Heart right ventricle (tissue), 16 donors: ENCODE measurements at regions not wholly inside any gene's neighbourhood (a gene's known extent, or its start where the extent isn't known, plus 50 kb on each side); places are given as distances from the start of the nearest gene placed in this dataset.
"Not testable (repeated sequence)": the region's sequence is repeated elsewhere in the genome, so short reads cannot be mapped to it uniquely, and the experiment has no call there.

Experiments used
- ATAC-seq, 8 donors: fragments of 200-7000 bp; cut with Tn5 transposase; one replicate each; pipeline ENCODE4 v1.9.1; 2020; ENCODE audit warnings: mild to moderate bottlenecking in 8 of 8, moderate library complexity in 8 of 8, moderate number of reproducible peaks in 1 of 8
- DNase-seq, 2 donors: peaks; one replicate each; pipeline ENCODE4 v3.0.0-alpha.2; 2020
- H3K27ac ChIP-seq, 10 donors: fragments of 200-600 bp; sonication (generic) in 2 of 10; one replicate each; pipeline versions ENCODE4 v1.5.0 to v1.8.0; 2020 to 2022; ENCODE audit warnings: mild to moderate bottlenecking in 3 of 10
- H3K27me3 ChIP-seq, 7 donors: fragments of 200-600 bp; one replicate each; pipeline ENCODE4 v1.8.0; 2021 to 2022; ENCODE audit warnings: mild to moderate bottlenecking in 2 of 7
- H3K36me3 ChIP-seq, 9 donors: fragments of 200-600 bp; sonication (generic) in 1 of 9; one replicate each; pipeline versions ENCODE4 v1.5.0 to v1.8.0; 2020 to 2022; ENCODE audit warnings: mild to moderate bottlenecking in 2 of 9
- H3K4me1 ChIP-seq, 9 donors: fragments of 200-600 bp; sonication (generic) in 1 of 9; one replicate each; pipeline versions ENCODE4 v1.5.0 to v1.8.0; 2020 to 2022; ENCODE audit warnings: mild to moderate bottlenecking in 4 of 9
- H3K4me3 ChIP-seq, 10 donors: fragments of 200-600 bp; sonication (generic) in 2 of 10; one replicate each; pipeline versions ENCODE4 v1.5.0 to v1.8.0; 2020 to 2022; ENCODE audit warnings: mild to moderate bottlenecking in 7 of 10, moderate library complexity in 2 of 10
- H3K9me3 ChIP-seq, 11 donors: fragments of 200-600 bp in 10 of 11; sonication (generic) in 2 of 11; one replicate each; pipeline versions ENCODE4 v1.5.0 to v1.8.0; 2013 to 2022; ENCODE audit warnings: mild to moderate bottlenecking in 2 of 11, control low read depth in 1 of 11, moderate library complexity in 1 of 11
- WGBS, 2 donors: extraction: QIAGEN DNeasy Blood & Tissue Kit; methylation state at CpG; one replicate each; pipeline ENCODE4 v1.1.7; 2013; ENCODE audit warnings: inconsistent platforms in 1 of 2; 5-methylcytosine and 5-hydroxymethylcytosine counted together
- intact Hi-C, 10 donors: fragments of 100-400 bp; cut with DNase I; formaldehyde crosslinking; loops; one replicate each; pipeline versions ENCODE4 v1.11.1 to v1.14.2; 2022
- TF ChIP-seq, protein P1 (sequence below), 9 donors: fragments of 200-600 bp; sonication (generic) in 2 of 9; IDR thresholded peaks; one replicate each; pipeline versions ENCODE4 v1.5.0 to v1.8.0; 2021 to 2022; ENCODE audit warnings: antibody characterized with exemption in 9 of 9, mild to moderate bottlenecking in 5 of 9, moderate library complexity in 1 of 9
- donor health status: Arrhythmogenic right ventricular cardiomyopathy.
- donor health status: ischemic (EF 13 %, LVEDD 7.1; RV severe dilation, severe dysfunction).
- donor health status: healthy with polysubstance abuse.
- donor health status: DM: no; HTN: yes; CAD: no.
- donor health status: DM: no; HTN: no; CAD: no.
- donor health status: ischemic (EF 25% LVEDD 6.9; RV normal size, moderate dysfunction).
- donor health status: ischemic (EF 25% LVEDD 5.7; RV mildly dilated, moderate dysfunction).
- donor health status: healthy.
- donor health status: DM: yes; HTN: yes; CAD: no.
- donor health status: Ischemic cardiomyopathy.
- donor health status: ischemic (EF 35%, LVEDD 5.7; RV mildly dilated, moderate dysfunction).
- donor health status: nonischemic (EF 11% LVEDD 7.7; RV severe dilation, severe dysfunction).
- donor health status: DM: yes; HTN: yes; CAD: no.
- donor health status: PGD.
- donor health status: ischemic (EF 29% LVEDD 5.4; RV normal size, mild dysfunction).
- donor health status: nonischemic (EF 23%, LVEDD 6.1; RV moderate dilation, normal function).

DNA sequence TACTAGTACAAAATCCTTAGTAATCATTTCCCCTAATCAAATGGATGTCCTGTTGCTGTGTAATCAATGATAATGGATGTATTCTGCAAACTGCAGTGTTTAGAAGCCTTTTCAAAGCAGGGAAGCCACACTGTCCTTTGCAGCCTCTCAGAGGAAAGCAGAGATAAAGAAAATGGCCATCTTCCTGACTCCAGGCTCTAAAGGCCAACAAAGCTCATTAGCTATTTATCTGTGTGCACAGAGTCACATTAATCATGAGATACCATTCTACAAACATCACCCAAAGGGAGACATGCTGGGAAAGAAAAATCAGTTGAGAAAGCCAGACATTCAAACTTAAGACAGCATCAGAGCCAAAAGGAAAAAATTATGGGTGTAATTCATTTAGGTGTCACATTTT lies 165.0 kb downstream of the RAD51AP2 start:
- ATAC-seq = no peak
- no peak for DNase-seq
- TF ChIP-seq, protein P1, sequence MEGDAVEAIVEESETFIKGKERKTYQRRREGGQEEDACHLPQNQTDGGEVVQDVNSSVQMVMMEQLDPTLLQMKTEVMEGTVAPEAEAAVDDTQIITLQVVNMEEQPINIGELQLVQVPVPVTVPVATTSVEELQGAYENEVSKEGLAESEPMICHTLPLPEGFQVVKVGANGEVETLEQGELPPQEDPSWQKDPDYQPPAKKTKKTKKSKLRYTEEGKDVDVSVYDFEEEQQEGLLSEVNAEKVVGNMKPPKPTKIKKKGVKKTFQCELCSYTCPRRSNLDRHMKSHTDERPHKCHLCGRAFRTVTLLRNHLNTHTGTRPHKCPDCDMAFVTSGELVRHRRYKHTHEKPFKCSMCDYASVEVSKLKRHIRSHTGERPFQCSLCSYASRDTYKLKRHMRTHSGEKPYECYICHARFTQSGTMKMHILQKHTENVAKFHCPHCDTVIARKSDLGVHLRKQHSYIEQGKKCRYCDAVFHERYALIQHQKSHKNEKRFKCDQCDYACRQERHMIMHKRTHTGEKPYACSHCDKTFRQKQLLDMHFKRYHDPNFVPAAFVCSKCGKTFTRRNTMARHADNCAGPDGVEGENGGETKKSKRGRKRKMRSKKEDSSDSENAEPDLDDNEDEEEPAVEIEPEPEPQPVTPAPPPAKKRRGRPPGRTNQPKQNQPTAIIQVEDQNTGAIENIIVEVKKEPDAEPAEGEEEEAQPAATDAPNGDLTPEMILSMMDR (IDR thresholded peaks at IDR 0.05) = no peak
- Histone ChIP-seq H3K27ac (no peak overlapping the region), H3K36me3 (no peaks in the 10 kb centered on the region), H3K4me3 (no peak overlapping the region), H3K4me1 (no peaks in the 10 kb centered on the region), H3K27me3 (no peaks in the 10 kb centered on the region), H3K9me3 (peaks cover 0 to 9% (median 0%) of the 10 kb centered on the region in 11 donors)
- intact Hi-C loops = no loop called here

DNA sequence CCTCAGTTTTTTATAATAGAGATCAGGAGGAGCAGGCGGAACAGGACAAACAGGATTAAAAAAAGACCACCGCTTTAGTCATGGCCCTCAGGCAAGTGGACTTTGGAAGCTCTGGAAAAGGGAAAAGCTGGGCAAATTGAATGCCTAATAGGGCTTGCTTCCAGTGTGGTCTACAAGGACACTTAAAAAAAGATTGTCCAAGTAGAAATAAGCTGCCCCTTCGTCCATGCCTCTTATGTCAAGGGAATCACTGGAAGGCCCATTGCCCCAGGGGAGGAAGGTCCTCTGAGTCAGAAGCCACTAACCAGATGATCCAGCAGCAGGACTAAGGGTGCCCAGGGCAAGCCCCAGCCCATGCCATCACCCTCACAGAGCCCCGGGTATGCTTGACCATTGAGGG lies 175.5 kb downstream of the RAD51AP2 start:
- intact Hi-C loops, H3K27ac ChIP-seq, DNase-seq, H3K4me1 ChIP-seq, H3K36me3 ChIP-seq, H3K9me3 ChIP-seq, H3K4me3 ChIP-seq, H3K27me3 ChIP-seq, ATAC-seq: not testable (repeated sequence)
- WGBS, 2 donors = 69 to 77% methylated on average over 4 of the region's 4 CpGs

DNA sequence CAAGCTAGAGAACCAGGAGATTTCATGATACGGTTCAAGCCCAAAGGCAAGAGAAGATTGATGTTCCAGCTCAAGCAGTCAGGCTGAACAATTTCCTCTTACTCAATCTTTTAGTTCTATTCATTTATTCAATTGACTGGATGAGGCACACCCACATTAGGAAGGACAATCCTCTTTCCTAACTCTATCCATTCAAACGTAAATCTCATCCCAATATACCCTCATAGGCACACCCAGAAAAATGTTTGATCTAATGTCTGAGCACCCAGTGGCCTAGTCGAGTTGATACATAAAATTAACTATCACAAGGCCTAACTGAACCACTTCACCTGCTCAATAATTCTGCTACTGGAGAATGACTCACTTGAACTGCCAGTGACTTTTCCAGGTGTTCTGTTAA lies 180.7 kb downstream of the RAD51AP2 start:
- intact Hi-C loops = no loop called here
- DNase-seq = no peak

DNA sequence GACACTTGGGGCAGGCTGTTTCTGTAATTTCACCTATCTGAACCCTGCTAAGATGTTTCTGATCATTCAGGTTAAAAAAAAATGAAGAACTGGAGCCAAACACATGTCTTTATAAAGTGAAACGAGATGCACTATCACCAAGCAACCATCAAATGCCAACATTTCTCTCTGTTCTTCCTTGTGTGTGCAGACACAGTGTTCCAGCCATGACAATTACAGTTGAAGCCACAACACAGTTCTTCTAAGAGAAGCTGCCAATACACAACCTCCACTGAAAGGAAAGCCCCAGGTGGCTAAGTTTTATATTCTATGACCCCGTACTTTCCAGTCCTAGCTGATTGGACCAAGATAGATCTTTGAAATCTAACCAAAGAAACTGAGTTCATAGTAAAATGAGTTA lies 181.8 kb downstream of the RAD51AP2 start:
- peaks cover 0 to 2% (median 0%) of the 10 kb centered on the region in 11 donors for H3K9me3 ChIP-seq
- intact Hi-C loops = no loop called here
- no peak for ATAC-seq
- TF ChIP-seq, protein P1 (IDR thresholded peaks at IDR 0.05) = no peak
- H3K27me3 ChIP-seq = no peaks in the 10 kb centered on the region
- DNase-seq = no peak
- no peaks in the 10 kb centered on the region for H3K4me1 ChIP-seq
- H3K27ac ChIP-seq = no peak overlapping the region
- WGBS, 2 donors = 62 to 63% methylated on average over 2 of the region's 2 CpGs
- no peak overlapping the region for H3K4me3 ChIP-seq
- H3K36me3 ChIP-seq = no peaks in the 10 kb centered on the region

More for the DNA sequence above, 180.7 kb downstream of the RAD51AP2 start:
- ATAC-seq = no peak
- H3K27ac ChIP-seq = no peak overlapping the region
- TF ChIP-seq, protein P1 (IDR thresholded peaks at IDR 0.05) = no peak
- peaks cover 0 to 2% (median 0%) of the 10 kb centered on the region in 11 donors for H3K9me3 ChIP-seq
- no peaks in the 10 kb centered on the region for H3K4me1 ChIP-seq
- no peak overlapping the region for H3K4me3 ChIP-seq
- H3K36me3 ChIP-seq = no peaks in the 10 kb centered on the region
- 74 to 85% methylated on average over 3 of the region's 3 CpGs for WGBS, 2 donors
- no peaks in the 10 kb centered on the region for H3K27me3 ChIP-seq

DNA sequence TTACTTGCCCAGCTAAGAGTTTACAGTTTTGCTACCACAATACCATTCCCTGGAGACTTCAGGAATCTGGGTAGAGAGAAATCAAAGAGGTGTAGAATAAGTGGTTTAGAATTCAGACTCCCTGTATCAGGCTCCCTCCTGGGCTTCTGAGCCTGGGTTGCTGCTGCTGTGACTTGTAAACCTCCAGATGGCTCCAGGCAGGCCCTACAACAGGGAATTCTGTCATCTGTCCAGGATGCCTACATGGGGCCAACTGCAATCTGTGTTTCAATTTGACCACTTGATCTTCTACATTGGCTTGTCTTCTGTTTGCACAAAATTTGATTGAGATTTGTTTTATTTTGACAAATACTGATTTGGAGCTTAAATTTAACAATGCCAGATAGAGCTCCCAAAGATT lies 183.9 kb downstream of the RAD51AP2 start:
- Histone ChIP-seq H3K27ac (no peak overlapping the region), H3K9me3 (peaks cover 0 to 2% (median 0%) of the 10 kb centered on the region in 11 donors), H3K27me3 (no peaks in the 10 kb centered on the region), H3K4me1 (no peaks in the 10 kb centered on the region), H3K4me3 (no peak overlapping the region), H3K36me3 (no peaks in the 10 kb centered on the region)
- no peak for ATAC-seq
- intact Hi-C loops = no loop called here
- TF ChIP-seq, protein P1 (IDR thresholded peaks at IDR 0.05) = no peak
- DNase-seq = no peak
